ENCODE measurements at regions not wholly inside any gene's neighbourhood (a gene's known extent, or its start where the extent isn't known, plus 50 kb on each side); places are given as distances from the start of the nearest gene placed in this dataset.

DNA sequence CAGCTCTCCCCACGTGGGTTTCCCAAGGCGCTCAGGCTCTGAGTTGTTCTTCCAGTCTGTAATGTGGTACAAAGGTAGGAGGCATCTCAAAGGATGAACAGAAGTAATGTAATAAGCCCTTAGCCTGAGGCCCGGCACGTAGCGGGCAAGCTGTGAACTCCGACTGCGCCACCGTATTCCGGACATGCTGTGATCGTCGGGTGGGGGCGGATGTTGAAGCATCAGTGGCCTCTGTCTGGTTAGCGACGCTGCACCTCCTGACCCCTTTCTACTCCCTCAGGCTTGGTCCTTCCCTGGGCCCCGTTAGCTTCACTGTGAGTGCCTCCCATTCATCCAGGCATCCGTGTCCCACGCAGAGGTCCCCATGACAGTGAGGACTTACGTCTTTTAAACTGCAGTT lies 151.7 kb downstream of the ERMARD start:
- TF ChIP-seq CTCF (conservative IDR thresholded peaks at IDR 0.05; ENCODE audit: low read depth in 2 of 2) (no peak), POLR2AphosphoS5 (IDR thresholded peaks at IDR 0.05; ENCODE audit: low read depth) (no peak)

Measured in GM23338 (cell line).